GM13976 (cell line): ENCODE measurements at regions not wholly inside any gene's neighbourhood (a gene's known extent, or its start where the extent isn't known, plus 50 kb on each side); places are given as distances from the start of the nearest gene placed in this dataset.

Experiments
- DNase-seq: peaks from one replicate; pipeline ENCODE4 v3.0.0; 2012; ENCODE audit warnings: low spot score
- in situ Hi-C: fragments of 300-500 bp; cut with MboI; formaldehyde crosslinking; loops from one replicate; pipeline ENCODE4 v1.12.0; 2022; ENCODE audit warnings: low sequenced_read_pairs, mixed read lengths, inconsistent platforms; ENCODE audit not compliant: unreplicated experiment
- TF ChIP-seq, protein P1 (sequence below): IDR thresholded peaks from 2 replicates; pipeline ENCODE4 v1.5.1; 2012; ENCODE audit warnings: borderline replicate concordance, mild to moderate bottlenecking; ENCODE audit not compliant: insufficient read depth; ENCODE audit errors: extremely low read depth, missing control alignments, control extremely low read depth

DNA sequence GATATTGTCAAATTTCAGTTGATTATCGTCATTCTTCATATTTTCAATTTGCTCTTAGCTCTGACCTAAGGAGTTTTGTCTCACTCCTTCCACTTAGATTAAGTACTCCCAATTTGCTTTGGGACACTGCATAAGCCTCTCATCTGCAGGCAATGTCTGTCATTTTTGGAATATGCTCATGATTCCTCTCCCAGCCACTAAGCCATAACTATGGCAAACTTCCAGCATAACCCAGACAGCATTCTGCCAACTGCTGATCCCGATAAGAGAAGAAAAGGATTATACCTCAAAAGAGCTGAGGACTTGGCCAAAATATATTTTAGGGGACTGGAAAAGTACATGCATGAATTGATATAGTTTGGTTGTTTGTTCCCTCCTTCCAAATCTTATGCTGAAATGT lies 444.4 kb downstream of the GABRG1 start:
- in situ Hi-C loops: no loop called here
- TF ChIP-seq, protein P1, sequence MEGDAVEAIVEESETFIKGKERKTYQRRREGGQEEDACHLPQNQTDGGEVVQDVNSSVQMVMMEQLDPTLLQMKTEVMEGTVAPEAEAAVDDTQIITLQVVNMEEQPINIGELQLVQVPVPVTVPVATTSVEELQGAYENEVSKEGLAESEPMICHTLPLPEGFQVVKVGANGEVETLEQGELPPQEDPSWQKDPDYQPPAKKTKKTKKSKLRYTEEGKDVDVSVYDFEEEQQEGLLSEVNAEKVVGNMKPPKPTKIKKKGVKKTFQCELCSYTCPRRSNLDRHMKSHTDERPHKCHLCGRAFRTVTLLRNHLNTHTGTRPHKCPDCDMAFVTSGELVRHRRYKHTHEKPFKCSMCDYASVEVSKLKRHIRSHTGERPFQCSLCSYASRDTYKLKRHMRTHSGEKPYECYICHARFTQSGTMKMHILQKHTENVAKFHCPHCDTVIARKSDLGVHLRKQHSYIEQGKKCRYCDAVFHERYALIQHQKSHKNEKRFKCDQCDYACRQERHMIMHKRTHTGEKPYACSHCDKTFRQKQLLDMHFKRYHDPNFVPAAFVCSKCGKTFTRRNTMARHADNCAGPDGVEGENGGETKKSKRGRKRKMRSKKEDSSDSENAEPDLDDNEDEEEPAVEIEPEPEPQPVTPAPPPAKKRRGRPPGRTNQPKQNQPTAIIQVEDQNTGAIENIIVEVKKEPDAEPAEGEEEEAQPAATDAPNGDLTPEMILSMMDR: no peak
- DNase-seq: no peak

DNA sequence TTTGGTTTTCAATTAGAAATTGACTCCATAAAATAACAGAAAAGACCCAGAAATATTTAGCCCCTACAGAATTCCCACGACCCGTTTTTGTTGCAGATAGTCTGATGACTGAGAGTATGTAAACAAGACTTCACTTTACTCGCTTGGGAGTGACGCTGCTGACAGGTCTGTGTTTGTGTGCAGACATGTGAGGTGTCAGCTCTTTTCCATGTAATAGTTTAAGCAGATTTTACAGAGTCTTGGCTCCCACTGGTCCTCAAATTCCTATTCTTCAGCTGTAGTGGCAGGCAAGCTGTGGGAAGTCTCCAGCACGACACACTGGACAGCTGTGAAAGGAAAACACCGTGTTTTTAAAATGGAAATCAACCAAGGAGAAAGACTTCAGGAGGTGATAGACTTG lies 455.7 kb downstream of the GABRG1 start:
- TF ChIP-seq, protein P1: no peak
- no peak for DNase-seq
- in situ Hi-C loops: no loop called here

DNA sequence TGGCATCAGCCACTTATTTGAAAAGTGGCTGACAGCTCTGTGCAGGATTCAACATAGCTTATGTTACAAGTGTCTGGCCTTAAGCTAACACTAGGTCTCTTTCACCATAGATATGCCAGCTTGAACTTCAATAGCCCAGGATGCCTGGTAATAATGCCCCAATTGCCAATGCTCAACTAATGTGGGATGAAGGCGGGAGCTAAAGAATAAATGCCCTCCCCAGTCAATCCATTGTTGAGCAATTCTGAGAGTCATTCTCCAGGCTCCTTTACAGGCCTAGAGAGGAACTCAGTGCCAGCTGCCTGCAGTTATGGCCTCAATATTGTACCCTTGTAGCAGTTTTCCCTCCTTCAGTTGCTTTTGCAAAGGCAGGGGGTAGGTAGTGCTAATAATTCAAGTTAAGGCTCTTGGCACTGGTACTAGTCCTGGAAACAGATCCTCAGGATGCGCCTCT lies 460.2 kb downstream of the GABRG1 start:
- TF ChIP-seq, protein P1: no peak
- DNase-seq: no peak
- in situ Hi-C loops: no loop called here

DNA sequence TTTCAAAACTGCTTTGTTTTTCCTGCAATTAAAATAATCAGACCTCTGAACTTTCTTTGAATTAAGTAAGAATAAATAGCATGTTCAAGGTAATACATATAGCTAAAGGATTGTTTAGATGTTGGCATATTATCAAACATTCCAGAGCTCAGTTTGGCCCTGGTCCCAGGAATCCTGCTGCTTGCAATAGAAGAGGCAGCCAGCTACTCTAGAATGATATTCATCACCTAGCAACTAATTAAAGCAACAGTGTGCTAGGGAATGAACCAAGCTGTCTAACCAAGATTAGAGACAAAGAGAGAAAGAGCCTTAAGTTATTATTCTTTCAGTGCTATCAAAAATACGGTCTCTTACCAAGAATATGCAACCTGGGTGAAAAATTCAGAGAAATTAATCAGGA lies 460.9 kb downstream of the GABRG1 start:
- no peak for DNase-seq
- in situ Hi-C loops: no loop called here
- TF ChIP-seq, protein P1: no peak

DNA sequence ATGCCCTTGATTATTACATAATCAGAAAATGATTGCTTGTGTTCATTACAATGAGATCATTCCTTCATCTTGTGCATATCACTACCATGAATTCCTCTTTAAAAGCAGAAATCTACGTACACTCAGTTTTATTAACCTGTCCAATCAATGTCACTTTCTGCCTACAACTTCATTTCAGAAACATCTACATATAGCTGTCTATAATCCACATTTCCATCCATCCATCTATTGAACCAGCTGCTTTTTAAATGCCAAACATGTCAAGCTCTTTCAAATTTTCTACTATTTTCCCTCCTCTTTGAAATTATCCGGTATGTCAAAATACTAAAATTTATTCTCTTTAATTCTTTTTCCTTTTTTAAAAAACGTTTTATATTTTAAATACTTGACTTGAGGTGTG lies 462.0 kb downstream of the GABRG1 start:
- no peak for DNase-seq
- TF ChIP-seq, protein P1: no peak
- in situ Hi-C loops: no loop called here

DNA sequence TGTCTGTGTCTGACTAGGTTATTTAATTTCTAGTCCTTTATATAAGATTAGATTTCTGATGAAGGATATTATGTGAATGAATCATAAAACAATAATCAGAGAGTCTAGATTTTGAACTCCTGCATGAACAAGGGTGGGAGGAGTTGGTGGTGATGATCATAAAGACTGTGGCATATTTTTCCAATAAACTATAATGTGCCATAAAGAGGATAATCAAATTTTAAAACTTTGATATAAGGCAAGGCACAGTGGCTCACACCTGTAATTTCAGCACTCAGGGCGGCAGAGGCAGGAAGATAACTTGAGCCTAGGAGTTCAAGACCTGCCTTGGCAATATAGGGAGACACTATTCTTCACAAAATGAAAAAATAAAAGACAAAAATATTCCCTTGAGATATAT lies 473.3 kb downstream of the GABRG1 start:
- TF ChIP-seq, protein P1: no peak
- in situ Hi-C loops: no loop called here
- DNase-seq: no peak

DNA sequence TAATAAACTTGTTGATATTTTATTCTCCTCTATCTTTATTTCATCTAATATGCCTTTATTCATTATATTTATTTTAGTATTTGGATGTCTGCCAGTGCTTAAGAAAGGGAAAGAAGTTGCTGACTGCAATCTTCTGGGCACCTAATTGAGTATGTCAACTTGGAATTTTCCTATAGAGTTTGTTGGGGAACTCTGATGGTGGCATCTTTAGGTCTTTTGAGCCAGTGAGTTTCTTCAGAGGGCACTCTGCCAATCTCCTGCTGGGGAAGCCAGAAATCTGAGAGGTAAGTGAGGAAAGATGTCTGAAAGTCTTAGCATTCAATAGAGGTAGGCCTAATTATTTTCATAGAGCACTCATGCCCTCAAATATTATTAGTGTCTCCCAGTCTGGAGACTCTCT lies 475.0 kb downstream of the GABRG1 start:
- TF ChIP-seq, protein P1: no peak
- DNase-seq: no peak

More for the DNA sequence above, 475.0 kb downstream of the GABRG1 start:
- in situ Hi-C loops: no loop called here
